ENCODE measurements at regions not wholly inside any gene's neighbourhood (a gene's known extent, or its start where the extent isn't known, plus 50 kb on each side); places are given as distances from the start of the nearest gene placed in this dataset.

DNA sequence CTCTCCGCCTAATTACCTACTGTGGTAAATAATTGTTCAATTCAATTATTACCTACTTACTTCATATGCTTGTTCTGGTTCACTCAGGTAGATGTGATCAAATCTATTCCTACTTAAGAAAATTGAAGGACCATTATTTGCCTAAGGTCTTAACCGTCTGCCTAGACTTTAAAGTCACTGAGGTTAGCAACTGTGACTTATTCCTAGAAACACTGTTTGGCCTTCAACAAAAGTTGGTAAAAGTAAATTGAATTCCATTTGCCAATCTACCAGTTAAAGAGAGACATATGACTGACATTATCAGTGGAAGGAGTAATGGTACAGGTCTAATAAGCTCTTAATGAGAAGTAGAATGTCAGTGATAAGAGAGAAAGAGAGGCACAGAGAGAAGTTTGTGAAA, 491.5 kb downstream of the NYAP2 start:
- TF ChIP-seq, protein P1, sequence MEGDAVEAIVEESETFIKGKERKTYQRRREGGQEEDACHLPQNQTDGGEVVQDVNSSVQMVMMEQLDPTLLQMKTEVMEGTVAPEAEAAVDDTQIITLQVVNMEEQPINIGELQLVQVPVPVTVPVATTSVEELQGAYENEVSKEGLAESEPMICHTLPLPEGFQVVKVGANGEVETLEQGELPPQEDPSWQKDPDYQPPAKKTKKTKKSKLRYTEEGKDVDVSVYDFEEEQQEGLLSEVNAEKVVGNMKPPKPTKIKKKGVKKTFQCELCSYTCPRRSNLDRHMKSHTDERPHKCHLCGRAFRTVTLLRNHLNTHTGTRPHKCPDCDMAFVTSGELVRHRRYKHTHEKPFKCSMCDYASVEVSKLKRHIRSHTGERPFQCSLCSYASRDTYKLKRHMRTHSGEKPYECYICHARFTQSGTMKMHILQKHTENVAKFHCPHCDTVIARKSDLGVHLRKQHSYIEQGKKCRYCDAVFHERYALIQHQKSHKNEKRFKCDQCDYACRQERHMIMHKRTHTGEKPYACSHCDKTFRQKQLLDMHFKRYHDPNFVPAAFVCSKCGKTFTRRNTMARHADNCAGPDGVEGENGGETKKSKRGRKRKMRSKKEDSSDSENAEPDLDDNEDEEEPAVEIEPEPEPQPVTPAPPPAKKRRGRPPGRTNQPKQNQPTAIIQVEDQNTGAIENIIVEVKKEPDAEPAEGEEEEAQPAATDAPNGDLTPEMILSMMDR (IDR thresholded peaks at IDR 0.05), result no peak
- TF ChIP-seq POLR2AphosphoS5 (IDR thresholded peaks at IDR 0.05), result no peak
- no peak for TF ChIP-seq POLR2A (IDR thresholded peaks at IDR 0.05)
